ENCODE measurements at regions not wholly inside any gene's neighbourhood (a gene's known extent, or its start where the extent isn't known, plus 50 kb on each side); places are given as distances from the start of the nearest gene placed in this dataset.

DNA sequence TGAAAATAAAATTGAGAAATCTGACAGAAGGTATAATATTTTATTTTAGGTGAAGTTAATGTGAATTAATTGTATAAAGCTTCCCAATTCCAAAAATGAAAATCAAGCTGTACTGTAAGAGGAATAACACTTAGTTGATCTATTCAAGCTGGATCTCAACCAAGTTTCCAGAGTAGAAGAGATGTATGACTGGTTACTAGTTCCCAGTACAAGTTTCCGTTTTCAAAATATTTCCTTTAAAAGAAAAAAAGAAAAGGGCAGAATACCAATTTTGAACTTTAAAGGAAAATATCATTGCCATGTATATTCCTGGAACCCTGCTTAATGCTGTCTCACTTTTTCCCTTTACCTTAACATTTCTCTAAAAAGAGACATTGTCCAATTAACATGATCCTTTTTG lies 308.5 kb downstream of the IRS1 start:
- H3K9me2 ChIP-seq (replicated peaks; ENCODE audit: insufficient read depth, low read length) = no peaks in the 10 kb centered on the region
- H3K27ac ChIP-seq (ENCODE audit: low read depth, low read length) = no peak overlapping the region
- no peaks in the 10 kb centered on the region for H3K9me3 ChIP-seq (ENCODE audit: insufficient read depth, low read length)
- H3F3A ChIP-seq (ENCODE audit: insufficient read depth) = no peaks in the 10 kb centered on the region
- H3K9ac ChIP-seq (ENCODE audit: low read length) = no peak overlapping the region
- TF ChIP-seq CTCF (IDR thresholded peaks at IDR 0.05; ENCODE audit: insufficient read depth, low read length, poor library complexity, severe bottlenecking) = no peak
- TF ChIP-seq EZH2phosphoT487 (conservative IDR thresholded peaks at IDR 0.05; ENCODE audit: low read length) = no peak
- H3K4me2 ChIP-seq (ENCODE audit: low read depth, low read length, poor library complexity, severe bottlenecking) = no peak overlapping the region
- H3K4me3 ChIP-seq (ENCODE audit: insufficient read depth, low read length, poor library complexity, severe bottlenecking) = no peak overlapping the region
- no peak overlapping the region for H2AFZ ChIP-seq (ENCODE audit: low read depth, low read length, severe bottlenecking)
- no peaks in the 10 kb centered on the region for H4K20me1 ChIP-seq (ENCODE audit: low read depth, low read length)
- no peaks in the 10 kb centered on the region for H3K79me2 ChIP-seq (ENCODE audit: insufficient read depth, low read length)
- no peaks in the 10 kb centered on the region for H3K36me3 ChIP-seq (ENCODE audit: low read length)
- no peaks in the 10 kb centered on the region for H3K27me3 ChIP-seq (ENCODE audit: low read length)

GRCh38 chr2:226489775-226490541 lies 309.7 kb downstream of the IRS1 start:
- H3F3A ChIP-seq (ENCODE audit: insufficient read depth) = no peaks in the 10 kb centered on the region
- no peaks in the 10 kb centered on the region for H3K27me3 ChIP-seq (ENCODE audit: low read length)
- H3K79me2 ChIP-seq (ENCODE audit: insufficient read depth, low read length) = no peaks in the 10 kb centered on the region
- H3K36me3 ChIP-seq (ENCODE audit: low read length) = no peaks in the 10 kb centered on the region
- no peak overlapping the region for H3K9ac ChIP-seq (ENCODE audit: low read length)
- H3K9me3 ChIP-seq (ENCODE audit: insufficient read depth, low read length) = no peaks in the 10 kb centered on the region
- H3K4me2 ChIP-seq (ENCODE audit: low read depth, low read length, poor library complexity, severe bottlenecking) = no peak overlapping the region
- H3K27ac ChIP-seq (ENCODE audit: low read depth, low read length) = no peak overlapping the region
- no peak overlapping the region for H3K4me3 ChIP-seq (ENCODE audit: insufficient read depth, low read length, poor library complexity, severe bottlenecking)
- TF ChIP-seq CTCF (IDR thresholded peaks at IDR 0.05; ENCODE audit: insufficient read depth, low read length, poor library complexity, severe bottlenecking) (no peak), EZH2phosphoT487 (conservative IDR thresholded peaks at IDR 0.05; ENCODE audit: low read length) (no peak)
- no peak overlapping the region for H2AFZ ChIP-seq (ENCODE audit: low read depth, low read length, severe bottlenecking)
- H4K20me1 ChIP-seq (ENCODE audit: low read depth, low read length) = no peaks in the 10 kb centered on the region
- no peaks in the 10 kb centered on the region for H3K9me2 ChIP-seq (replicated peaks; ENCODE audit: insufficient read depth, low read length)

DNA sequence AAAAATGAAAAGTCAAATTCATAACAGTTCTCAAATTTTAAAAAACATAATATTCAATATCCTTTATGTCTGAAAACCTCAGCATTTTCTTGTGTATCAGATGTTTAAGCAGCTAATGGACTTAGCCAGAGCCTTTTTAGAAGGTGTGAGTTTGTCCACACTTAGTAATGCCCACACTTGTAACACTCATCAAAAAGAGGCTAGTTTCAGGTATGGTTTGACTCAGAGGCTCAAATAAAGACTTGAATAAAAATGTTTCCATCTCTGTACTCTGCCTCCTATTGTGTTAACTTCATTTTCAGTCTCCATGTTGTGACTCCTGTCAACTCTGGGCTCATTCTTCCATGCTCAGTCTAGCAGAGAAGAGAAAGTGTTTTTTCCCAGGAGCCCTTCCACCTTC lies 311.6 kb downstream of the IRS1 start:
- Histone ChIP-seq H4K20me1 (ENCODE audit: low read depth, low read length) (no peaks in the 10 kb centered on the region), H2AFZ (ENCODE audit: low read depth, low read length, severe bottlenecking) (no peak overlapping the region), H3K36me3 (ENCODE audit: low read length) (no peaks in the 10 kb centered on the region), H3K9me3 (ENCODE audit: insufficient read depth, low read length) (no peaks in the 10 kb centered on the region), H3K9ac (ENCODE audit: low read length) (no peak overlapping the region), H3K4me2 (ENCODE audit: low read depth, low read length, poor library complexity, severe bottlenecking) (no peak overlapping the region), H3F3A (ENCODE audit: insufficient read depth) (no peaks in the 10 kb centered on the region), H3K27ac (ENCODE audit: low read depth, low read length) (no peak overlapping the region), H3K27me3 (ENCODE audit: low read length) (no peaks in the 10 kb centered on the region), H3K4me3 (ENCODE audit: insufficient read depth, low read length, poor library complexity, severe bottlenecking) (no peak overlapping the region), H3K79me2 (ENCODE audit: insufficient read depth, low read length) (no peaks in the 10 kb centered on the region), H3K9me2 (replicated peaks; ENCODE audit: insufficient read depth, low read length) (no peaks in the 10 kb centered on the region)
- TF ChIP-seq CTCF (IDR thresholded peaks at IDR 0.05; ENCODE audit: insufficient read depth, low read length, poor library complexity, severe bottlenecking) (no peak), EZH2phosphoT487 (conservative IDR thresholded peaks at IDR 0.05; ENCODE audit: low read length) (no peak)
